Astrocyte of the hippocampus (primary cell): ENCODE measurements at regions not wholly inside any gene's neighbourhood (a gene's known extent, or its start where the extent isn't known, plus 50 kb on each side); places are given as distances from the start of the nearest gene placed in this dataset.
A peak's percentile ranks its signal among the peaks of the same experiment; 100 is the strongest.

Experiments
- DNase-seq: peaks from one replicate; pipeline ENCODE4 v3.0.0; 2011; ENCODE audit warnings: low read depth, low spot score

GRCh38 chr3:1693145-1693544 is 405.5 kb upstream of the CNTN4 start:
- DNase-seq: no peak

GRCh38 chr3:1696669-1697275 is 401.9 kb upstream of the CNTN4 start:
- DNase-seq: no peak

- no peak for DNase-seq
These were observed 399.2 kb upstream of the CNTN4 start for GRCh38 chr3:1699361-1699920.

GRCh38 chr3:1700650-1701049 is 398.0 kb upstream of the CNTN4 start:
- no peak for DNase-seq

GRCh38 chr3:1703169-1703568 is 395.5 kb upstream of the CNTN4 start:
- no peak for DNase-seq

- DNase-seq: no peak
These were observed 388.0 kb upstream of the CNTN4 start for GRCh38 chr3:1710663-1711062.

GRCh38 chr3:1717524-1717923 is 381.1 kb upstream of the CNTN4 start:
- DNase-seq: no peak

- no peak for DNase-seq
These were observed 374.9 kb upstream of the CNTN4 start for GRCh38 chr3:1723726-1724125.

GRCh38 chr3:1726741-1727140 is 371.9 kb upstream of the CNTN4 start:
- DNase-seq: no peak

- DNase-seq: no peak
These were observed 371.4 kb upstream of the CNTN4 start for GRCh38 chr3:1727242-1727641.

GRCh38 chr3:1728510-1728909 is 370.2 kb upstream of the CNTN4 start:
- no peak for DNase-seq

GRCh38 chr3:1734494-1735122 is 364.1 kb upstream of the CNTN4 start:
- no peak for DNase-seq

GRCh38 chr3:1752205-1752604 is 346.5 kb upstream of the CNTN4 start:
- DNase-seq: no peak

- DNase-seq: no peak
These were observed 332.3 kb upstream of the CNTN4 start for GRCh38 chr3:1766384-1766783.

GRCh38 chr3:1773679-1774078 is 325.0 kb upstream of the CNTN4 start:
- no peak for DNase-seq

GRCh38 chr3:1774597-1774996 is 324.1 kb upstream of the CNTN4 start:
- DNase-seq: no peak

GRCh38 chr3:1775321-1775720 is 323.3 kb upstream of the CNTN4 start:
- no peak for DNase-seq

- no peak for DNase-seq
These were observed 314.7 kb upstream of the CNTN4 start for GRCh38 chr3:1783995-1784394.

- no peak for DNase-seq
These were observed 311.6 kb upstream of the CNTN4 start for GRCh38 chr3:1787094-1787493.

- no peak for DNase-seq
These were observed 306.2 kb upstream of the CNTN4 start for GRCh38 chr3:1792466-1792865.

GRCh38 chr3:1798711-1799405 is 299.8 kb upstream of the CNTN4 start:
- DNase-seq: peak; percentile 1

- no peak for DNase-seq
These were observed 293.3 kb upstream of the CNTN4 start for GRCh38 chr3:1805331-1805730.

- no peak for DNase-seq
These were observed 290.1 kb upstream of the CNTN4 start for GRCh38 chr3:1808590-1808989.
